Skeletal muscle tissue (tissue), 3 donors: ENCODE measurements at regions not wholly inside any gene's neighbourhood (a gene's known extent, or its start where the extent isn't known, plus 50 kb on each side); places are given as distances from the start of the nearest gene placed in this dataset.

Experiments
- H3K27ac ChIP-seq: one replicate; pipeline ENCODE4 v1.7.0; 2013; ENCODE audit warnings: mild to moderate bottlenecking, low read depth, low read length, inconsistent platforms
- H3K27me3 ChIP-seq, 3 donors: one replicate each; pipeline ENCODE4 v1.7.0; 2013; ENCODE audit warnings: low read length in 3 of 3; ENCODE audit not compliant: control insufficient read depth in 3 of 3, insufficient read depth in 3 of 3
- H3K36me3 ChIP-seq, 3 donors: one replicate each; pipeline ENCODE4 v1.7.0; 2013; ENCODE audit warnings: low read length in 3 of 3; ENCODE audit not compliant: control insufficient read depth in 3 of 3, insufficient read depth in 3 of 3
- H3K4me1 ChIP-seq, 3 donors: one replicate each; pipeline ENCODE4 v1.7.0; 2013; ENCODE audit warnings: low read length in 3 of 3, mild to moderate bottlenecking in 3 of 3; ENCODE audit not compliant: control insufficient read depth in 3 of 3, insufficient read depth in 3 of 3
- H3K4me3 ChIP-seq, 3 donors: one replicate each; pipeline ENCODE4 v1.7.0; 2013; ENCODE audit warnings: low read length in 3 of 3
- H3K9ac ChIP-seq, 3 donors: one replicate each; pipeline ENCODE4 v1.7.0; 2013; ENCODE audit warnings: low read length in 3 of 3, mild to moderate bottlenecking in 3 of 3, moderate library complexity in 2 of 3, low read depth in 1 of 3
- H3K9me3 ChIP-seq, 3 donors: one replicate each; pipeline ENCODE4 v1.7.0; 2013; ENCODE audit warnings: low read length in 3 of 3; ENCODE audit not compliant: control insufficient read depth in 3 of 3
- donor health status: Osteomylitis.

DNA sequence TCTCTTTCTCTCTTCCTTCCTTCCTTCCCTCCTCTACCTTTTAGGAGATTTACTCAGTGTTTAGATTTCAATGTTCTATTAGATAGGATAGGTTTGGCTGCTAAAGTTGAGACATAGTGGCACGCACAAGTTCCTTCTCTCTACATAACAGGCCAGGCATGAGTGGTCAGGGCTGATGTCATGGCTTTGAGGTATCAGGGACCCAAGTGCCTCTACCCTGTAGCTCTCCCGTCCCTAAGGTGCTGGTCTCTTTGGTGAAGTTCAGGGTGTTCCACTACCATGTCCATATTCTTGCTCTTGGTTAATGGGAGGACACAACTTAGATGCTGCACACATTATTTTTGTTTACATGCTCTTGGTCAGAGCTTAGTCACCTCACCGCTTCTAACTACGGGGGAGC is 245.3 kb downstream of the QKI start:
- Histone ChIP-seq H3K36me3 (no peaks in the 10 kb centered on the region), H3K4me1 (peaks cover 0 to 24% (median 19%) of the 10 kb centered on the region in 3 donors), H3K9ac (no peak overlapping the region), H3K27me3 (no peaks in the 10 kb centered on the region), H3K4me3 (no peak overlapping the region), H3K27ac (no peak overlapping the region), H3K9me3 (no peaks in the 10 kb centered on the region)

DNA sequence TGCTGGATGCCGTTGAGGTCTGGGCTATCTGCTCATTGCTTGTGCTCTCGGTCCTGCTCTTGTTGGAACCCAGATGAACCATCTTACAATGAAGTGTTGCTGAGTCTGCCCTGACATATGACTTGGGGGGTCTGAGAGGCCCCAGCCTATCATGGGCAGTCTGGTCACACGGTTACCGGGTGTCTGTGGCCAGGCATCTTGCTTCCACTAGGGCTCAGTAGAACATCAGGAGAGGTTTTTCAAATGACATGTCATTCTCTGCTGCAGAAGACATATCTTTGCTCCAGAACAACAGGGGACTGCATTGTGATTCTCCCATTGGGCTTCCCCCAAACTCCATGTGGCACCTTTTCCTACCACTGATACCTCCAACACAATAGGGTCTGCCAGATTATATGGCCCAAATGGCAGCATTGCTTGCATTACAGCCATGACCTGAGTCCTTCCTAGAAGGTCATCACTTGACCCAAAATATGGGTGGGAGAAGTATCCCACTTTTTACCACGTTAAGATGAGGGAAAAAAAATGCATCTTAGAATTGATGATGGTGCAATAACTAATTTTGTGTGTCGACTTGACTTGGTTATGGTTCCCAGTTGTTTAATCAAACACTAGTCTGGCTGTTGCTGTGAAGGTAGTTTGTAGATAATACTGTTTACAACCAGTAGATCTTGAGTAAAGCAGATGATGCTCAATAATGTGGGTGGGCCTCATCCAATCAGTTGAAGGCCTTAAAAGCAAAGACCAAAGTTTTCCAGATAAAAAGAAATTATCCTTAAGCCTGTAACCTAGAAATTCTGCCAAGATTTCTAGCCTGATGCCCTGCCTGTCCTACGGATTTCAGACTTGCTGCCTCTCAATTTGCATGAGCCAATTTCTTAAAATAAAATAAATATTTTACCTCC is 241.0 kb downstream of the QKI start:
- H3K27me3 ChIP-seq, result no peaks in the 10 kb centered on the region
- H3K27ac ChIP-seq, result no peak overlapping the region
- no peak overlapping the region for H3K9ac ChIP-seq
- no peaks in the 10 kb centered on the region for H3K9me3 ChIP-seq
- no peak overlapping the region for H3K4me3 ChIP-seq
- no peaks in the 10 kb centered on the region for H3K36me3 ChIP-seq
- H3K4me1 ChIP-seq, result no peaks in the 10 kb centered on the region

DNA sequence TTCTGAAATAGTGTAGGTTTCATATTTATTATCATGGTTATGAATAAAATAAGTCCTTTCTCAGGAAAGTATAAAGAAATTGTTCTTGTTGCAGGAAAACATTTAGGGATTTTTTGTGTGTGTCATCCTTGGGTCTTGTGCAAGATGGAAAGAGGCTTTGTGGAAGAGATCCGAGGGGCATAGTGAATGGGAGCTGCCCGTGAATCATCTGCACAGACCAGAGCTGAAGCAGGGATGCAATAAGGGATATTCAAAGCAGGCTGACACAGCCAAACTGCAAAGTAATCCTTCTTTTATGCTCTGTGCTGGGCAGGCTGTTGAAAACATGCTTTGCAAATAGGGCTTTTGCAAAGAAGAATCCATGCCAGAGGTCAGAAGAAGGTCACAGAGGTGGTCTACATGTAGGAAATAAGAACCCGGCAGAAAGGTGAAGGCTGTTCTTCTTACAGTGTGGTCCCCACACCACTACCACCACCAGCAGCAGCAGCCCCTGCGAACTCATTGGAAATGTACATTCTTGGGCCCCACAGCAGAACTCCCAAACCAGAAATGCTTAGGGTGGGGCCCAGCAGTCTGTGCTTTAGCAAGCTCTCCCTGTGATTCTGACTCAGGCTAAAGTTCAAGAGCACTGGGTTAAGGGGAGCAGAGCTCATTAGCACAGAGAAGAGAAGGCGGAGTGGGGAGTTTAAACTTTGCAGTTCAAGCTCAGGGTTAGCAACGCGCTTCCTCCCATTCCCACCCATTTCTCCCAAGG is 237.6 kb downstream of the QKI start:
- Histone ChIP-seq H3K27ac (no peak overlapping the region), H3K9ac (no peak overlapping the region), H3K4me3 (no peak overlapping the region)

DNA sequence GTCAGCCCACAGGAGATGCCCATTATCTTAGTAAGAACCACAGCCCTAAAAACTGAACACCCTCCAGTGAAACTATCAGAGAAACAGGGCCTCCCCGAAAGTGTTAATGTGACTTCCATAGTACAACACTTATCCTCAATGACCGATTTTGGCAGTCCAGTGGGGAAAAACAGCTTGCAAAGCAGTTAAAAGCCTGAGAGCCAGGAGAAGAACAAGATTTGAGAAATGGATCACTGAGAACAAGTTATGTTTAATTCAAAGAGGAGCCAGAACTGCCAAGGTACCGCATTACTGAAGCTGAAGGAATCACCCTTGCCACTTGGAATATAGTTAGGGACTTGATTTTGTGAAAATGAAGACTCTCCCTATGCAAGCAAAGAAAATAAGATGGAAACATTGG is 236.9 kb downstream of the QKI start:
- no peak overlapping the region for H3K9ac ChIP-seq
- no peaks in the 10 kb centered on the region for H3K9me3 ChIP-seq
- no peaks in the 10 kb centered on the region for H3K36me3 ChIP-seq
- H3K27ac ChIP-seq, result no peak overlapping the region
- no peak overlapping the region for H3K4me3 ChIP-seq
- no peaks in the 10 kb centered on the region for H3K4me1 ChIP-seq
- H3K27me3 ChIP-seq, result no peaks in the 10 kb centered on the region

More for the DNA sequence above, 237.6 kb downstream of the QKI start:
- Histone ChIP-seq H3K9me3 (no peaks in the 10 kb centered on the region), H3K36me3 (no peaks in the 10 kb centered on the region), H3K27me3 (no peaks in the 10 kb centered on the region), H3K4me1 (no peaks in the 10 kb centered on the region)

DNA sequence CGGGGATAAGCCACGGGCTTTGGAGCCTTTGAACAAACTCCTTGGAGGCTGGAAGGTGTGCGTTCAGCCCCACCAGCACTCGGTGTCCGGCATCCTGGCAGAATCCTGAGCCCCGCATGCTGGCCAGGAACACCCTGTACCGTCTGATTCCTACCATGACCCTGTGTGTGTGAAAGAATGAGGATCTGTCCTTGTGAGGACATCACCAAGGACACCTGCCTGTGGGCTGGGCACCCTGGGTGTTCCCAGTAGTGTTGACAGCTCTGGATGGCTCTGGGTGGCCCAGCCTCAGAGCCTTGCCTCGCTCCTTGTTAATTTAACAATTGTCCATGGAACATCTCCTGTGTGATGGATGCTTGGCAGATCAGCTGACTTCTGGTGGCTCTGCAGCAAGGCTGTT is 234.3 kb downstream of the QKI start:
- Histone ChIP-seq H3K4me3 (no peak overlapping the region), H3K27ac (no peak overlapping the region), H3K9me3 (no peaks in the 10 kb centered on the region), H3K9ac (no peak overlapping the region), H3K36me3 (no peaks in the 10 kb centered on the region), H3K4me1 (no peaks in the 10 kb centered on the region), H3K27me3 (no peaks in the 10 kb centered on the region)

DNA sequence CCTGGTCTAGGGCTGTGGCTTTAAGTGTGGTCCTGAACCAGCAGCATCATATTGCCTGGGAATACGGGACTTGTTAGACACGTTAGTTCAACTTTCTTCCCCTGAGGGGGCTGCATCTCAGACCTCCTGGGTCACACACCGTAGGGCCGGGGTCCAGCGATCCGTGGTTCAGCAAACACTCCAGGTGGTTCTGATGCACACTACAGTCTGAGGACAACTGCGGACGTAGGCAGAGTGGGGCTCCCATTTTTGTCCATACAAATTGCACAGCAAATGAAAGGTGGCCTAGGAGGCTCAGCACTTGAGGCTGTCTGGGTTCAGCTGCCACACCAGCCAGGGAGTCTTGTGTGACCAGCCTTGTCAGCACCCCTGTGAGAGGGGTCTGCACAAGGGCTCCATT is 233.1 kb downstream of the QKI start:
- no peaks in the 10 kb centered on the region for H3K27me3 ChIP-seq

DNA sequence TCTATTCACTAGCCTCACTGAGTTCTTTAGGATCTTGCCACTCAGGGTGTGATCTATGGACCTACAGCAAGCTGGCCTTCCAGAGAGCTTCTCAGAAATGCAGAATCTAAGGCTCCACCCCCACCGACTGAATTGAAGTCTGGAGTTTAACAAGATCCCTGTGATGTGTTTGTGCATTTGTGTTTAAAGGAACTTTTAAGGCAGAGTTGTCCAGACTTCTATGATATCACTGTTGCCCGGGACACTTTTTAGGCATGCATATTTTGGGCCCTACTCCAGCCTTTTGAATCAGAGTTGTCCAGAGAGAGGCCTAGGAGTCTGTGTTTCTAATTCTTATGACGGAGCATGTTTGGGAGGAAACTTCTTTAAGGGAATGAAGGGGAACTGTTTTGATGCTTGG is 232.3 kb downstream of the QKI start:
- Histone ChIP-seq H3K4me3 (no peak overlapping the region), H3K9ac (no peak overlapping the region), H3K9me3 (no peaks in the 10 kb centered on the region), H3K27ac (no peak overlapping the region), H3K4me1 (no peaks in the 10 kb centered on the region), H3K27me3 (no peaks in the 10 kb centered on the region), H3K36me3 (no peaks in the 10 kb centered on the region)

More for the DNA sequence above, 233.1 kb downstream of the QKI start:
- H3K27ac ChIP-seq, result no peak overlapping the region
- H3K4me3 ChIP-seq, result no peak overlapping the region
- no peaks in the 10 kb centered on the region for H3K36me3 ChIP-seq
- H3K9ac ChIP-seq, result no peak overlapping the region
- H3K9me3 ChIP-seq, result no peaks in the 10 kb centered on the region
- no peaks in the 10 kb centered on the region for H3K4me1 ChIP-seq

DNA sequence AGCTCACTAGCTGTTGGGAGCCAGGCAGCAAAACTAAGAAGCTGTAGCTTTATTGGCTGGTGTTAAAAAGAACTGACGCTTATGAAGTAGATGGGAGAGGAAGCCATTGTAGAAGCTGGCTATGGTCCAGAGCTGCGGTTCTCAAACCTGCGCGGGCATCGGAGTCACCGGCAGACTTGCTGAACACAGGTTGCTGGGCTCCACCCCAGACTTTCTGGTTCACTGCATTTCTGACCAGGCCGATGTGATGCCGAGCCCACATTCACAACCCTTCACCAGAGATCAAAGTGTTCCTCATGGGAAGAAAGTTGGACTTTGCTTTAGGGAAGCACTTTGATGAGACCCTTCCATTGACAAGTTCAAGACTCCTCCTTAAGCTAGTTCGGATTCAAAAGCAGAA is 231.6 kb downstream of the QKI start:
- no peak overlapping the region for H3K27ac ChIP-seq
- H3K4me1 ChIP-seq, result no peaks in the 10 kb centered on the region
- no peak overlapping the region for H3K9ac ChIP-seq
- no peaks in the 10 kb centered on the region for H3K36me3 ChIP-seq
- no peaks in the 10 kb centered on the region for H3K27me3 ChIP-seq
- no peaks in the 10 kb centered on the region for H3K9me3 ChIP-seq
- H3K4me3 ChIP-seq, result no peak overlapping the region

DNA sequence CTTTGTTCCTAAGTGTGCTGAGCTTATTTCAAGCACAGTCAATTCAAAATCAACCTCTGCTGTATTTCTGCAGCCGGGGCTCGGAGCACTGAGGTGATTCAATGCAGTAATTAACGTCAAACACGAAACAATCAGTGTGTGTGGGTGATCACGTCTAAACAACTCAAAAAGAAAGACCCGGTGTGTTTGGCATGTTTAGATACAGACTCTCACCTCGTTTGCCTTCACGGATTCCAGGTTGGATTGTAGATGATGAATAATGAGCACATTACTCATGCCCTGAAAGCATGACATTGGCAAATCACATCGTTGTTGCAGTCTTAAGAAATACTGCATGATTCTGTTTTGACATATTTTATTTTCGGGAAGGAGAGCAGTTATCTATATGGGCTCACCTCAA is 231.0 kb downstream of the QKI start:
- H3K9me3 ChIP-seq, result no peaks in the 10 kb centered on the region
- H3K27me3 ChIP-seq, result no peaks in the 10 kb centered on the region
- no peak overlapping the region for H3K27ac ChIP-seq
- no peaks in the 10 kb centered on the region for H3K4me1 ChIP-seq
- no peaks in the 10 kb centered on the region for H3K36me3 ChIP-seq
- H3K9ac ChIP-seq, result no peak overlapping the region
- no peak overlapping the region for H3K4me3 ChIP-seq

DNA sequence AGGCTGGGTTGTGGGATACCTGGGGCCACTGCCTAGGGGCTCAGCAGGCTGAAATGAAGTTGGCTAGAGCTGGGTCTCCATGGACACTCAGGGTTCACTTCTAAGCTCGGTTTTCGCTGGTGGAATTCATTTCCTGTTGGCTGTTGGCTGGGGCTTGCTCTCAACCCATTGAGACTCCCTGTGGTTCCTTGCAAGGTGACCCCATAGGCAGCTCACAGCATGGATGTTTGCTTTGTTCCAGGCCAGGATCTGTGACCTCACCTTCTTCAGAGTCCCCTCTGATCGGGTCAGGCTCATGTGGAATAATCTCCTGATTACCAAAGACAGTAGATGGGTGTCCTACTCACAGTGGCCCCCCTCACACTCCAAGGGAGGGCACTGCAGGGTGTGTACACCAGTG is 229.3 kb downstream of the QKI start:
- H3K4me3 ChIP-seq, result no peak overlapping the region
- no peaks in the 10 kb centered on the region for H3K4me1 ChIP-seq
- H3K36me3 ChIP-seq, result no peaks in the 10 kb centered on the region
- no peaks in the 10 kb centered on the region for H3K27me3 ChIP-seq
- H3K9me3 ChIP-seq, result no peaks in the 10 kb centered on the region
- no peak overlapping the region for H3K9ac ChIP-seq
- H3K27ac ChIP-seq, result no peak overlapping the region
